CD4-positive, alpha-beta T cell treated with Interleukin-17A for 4 hours (primary cell): ENCODE measurements at regions not wholly inside any gene's neighbourhood (a gene's known extent, or its start where the extent isn't known, plus 50 kb on each side); places are given as distances from the start of the nearest gene placed in this dataset.

ENCODE experiments used
- DNase-seq: peaks from one replicate; pipeline ENCODE4 v3.0.0-alpha.2; 2020; ENCODE audit warnings: mixed read lengths

DNA sequence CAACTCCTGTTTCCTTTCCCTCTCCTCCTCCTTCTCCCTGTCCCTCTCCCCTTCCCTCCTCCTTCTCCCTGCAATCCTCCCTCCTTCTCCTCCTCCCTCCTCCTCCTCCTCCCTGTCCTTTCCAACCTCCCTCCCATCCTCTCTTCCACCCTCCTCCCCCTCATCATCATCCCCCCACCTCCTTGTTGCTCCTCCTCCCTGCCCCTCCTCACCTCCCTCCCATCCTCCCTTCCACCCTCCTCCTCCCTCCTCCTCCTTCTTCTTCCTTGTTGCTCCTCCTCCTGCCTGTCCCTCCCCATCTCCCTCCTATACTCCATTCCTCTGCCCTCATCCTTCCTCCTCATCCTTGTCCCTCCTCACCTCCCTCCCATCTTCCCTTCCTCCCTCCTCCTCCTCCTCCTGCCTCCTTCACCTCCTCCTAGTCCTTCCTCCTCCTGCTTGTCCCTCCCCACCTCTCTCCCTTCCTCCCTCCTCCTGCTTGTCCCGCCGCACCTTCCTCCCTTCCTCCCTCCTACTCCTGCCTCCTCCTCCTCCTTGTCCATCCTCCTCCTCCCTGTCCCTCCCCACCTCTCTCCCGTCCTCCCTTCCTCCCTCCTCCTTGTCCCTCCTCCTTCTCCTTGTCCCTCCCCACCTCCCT is 222.5 kb downstream of the IRF8 start:
- no peak for DNase-seq

DNA sequence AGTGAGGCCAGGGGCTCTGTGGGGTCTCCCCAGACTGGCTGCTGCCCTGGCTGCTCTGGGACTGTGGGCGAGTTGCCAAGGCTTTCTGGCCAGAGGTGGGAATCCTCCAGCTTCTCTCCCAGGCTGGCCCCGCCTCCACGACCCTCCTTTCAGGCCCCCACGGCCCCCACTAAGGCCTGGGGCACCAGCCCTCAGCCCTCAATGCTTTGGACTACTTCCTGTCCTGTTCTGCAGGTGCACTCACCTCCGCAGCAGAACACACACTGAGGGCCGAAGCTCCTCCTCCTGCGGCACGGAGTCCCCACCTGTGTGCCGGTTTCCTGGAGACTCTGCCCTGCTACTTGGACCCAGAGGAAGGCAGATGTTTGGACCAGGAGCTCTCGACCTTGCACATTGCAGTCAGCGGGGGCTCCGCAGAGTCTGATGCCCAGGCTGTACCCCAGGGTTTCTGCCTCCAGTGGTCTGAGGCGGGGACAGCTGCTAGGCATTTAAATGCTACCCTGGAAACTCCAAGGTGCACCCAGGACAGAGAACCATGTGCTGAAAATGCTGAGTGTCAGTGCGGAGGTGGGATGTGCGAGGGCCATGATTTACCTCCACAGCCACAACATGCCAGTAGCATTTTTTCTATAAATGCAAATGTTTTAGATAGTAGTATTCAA is 223.8 kb downstream of the IRF8 start:
- DNase-seq: no peak

DNA sequence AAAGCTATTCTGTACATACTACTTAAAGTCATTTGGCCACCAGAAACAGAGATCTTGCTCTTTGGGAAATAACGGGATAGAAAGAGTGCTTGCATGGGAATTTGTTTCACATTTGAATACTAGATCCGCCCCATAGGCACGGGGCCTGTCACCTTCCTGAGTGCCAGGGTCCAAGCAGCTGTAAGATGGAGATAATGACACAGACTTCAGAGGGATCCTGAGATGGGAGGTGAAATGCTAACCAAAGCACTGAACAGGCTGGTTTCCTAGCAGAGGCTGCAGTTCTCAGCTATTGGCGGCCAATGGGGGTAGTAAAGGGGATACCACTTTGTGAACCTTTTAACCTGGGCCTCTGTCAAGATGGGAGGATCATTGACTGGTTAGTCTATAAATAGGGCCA is 225.4 kb downstream of the IRF8 start:
- no peak for DNase-seq

DNA sequence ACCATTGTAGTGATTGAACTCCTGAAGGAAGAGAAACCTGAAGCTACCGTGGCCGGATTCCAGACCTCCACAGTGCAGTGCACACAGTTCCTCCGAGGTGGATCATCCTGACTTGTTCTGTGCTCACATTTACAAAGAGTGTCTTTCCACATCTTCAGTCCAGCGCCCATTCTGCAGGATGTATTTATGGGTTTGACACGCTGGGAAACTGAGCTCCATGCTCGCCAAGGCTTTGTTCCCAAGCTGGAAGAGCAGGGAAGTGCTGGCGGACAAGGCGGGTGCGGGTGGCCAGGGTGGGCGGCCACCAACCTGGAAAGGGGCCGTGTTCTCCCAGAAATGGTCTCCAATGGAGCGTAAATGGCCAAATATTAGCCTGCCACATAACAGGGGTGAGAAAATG is 227.9 kb downstream of the IRF8 start:
- no peak for DNase-seq

GRCh38 chr16:86127366-86127765 is 228.4 kb downstream of the IRF8 start:
- no peak for DNase-seq

DNA sequence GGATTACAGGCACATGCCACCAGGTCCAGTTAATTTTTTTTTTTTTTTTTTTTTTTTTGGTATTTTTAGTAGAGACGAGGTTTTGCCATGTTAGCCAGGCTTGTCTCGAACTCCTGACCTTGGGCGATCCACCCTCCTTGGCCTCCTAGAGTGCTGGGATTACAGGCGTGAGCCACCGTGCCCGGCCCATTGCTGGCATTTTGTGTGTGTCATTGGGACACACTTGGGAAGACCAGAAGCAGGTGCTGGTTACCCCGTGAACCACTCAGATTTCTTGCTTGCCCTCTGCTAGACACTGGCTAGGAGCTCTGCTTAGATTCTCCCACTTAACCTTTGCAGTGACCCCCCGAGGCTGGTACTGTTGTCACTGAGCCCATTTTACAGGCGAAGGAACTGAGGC is 229.3 kb downstream of the IRF8 start:
- no peak for DNase-seq

DNA sequence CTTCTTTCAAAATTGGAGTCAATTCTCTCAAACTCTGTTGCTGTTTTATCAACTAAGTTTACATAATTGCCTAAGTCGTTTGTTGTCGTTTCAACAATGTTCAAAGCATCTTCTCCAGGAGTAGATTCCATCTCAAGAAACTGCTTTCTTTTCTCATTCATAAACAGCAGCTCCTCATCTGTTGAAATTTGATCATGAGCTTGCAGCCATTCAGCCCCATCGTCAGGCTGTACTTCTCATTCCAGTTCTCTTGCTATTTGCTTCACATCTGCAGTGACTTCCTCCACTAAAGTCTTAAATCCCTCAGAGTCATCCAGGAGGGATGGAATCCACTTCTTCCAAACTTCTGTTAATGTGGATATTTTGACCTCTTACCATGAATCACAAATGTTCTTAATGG is 230.6 kb downstream of the IRF8 start:
- no peak for DNase-seq

GRCh38 chr16:86133377-86133776 is 234.4 kb downstream of the IRF8 start:
- DNase-seq: no peak

GRCh38 chr16:86133847-86134375 is 234.9 kb downstream of the IRF8 start:
- no peak for DNase-seq

- no peak for DNase-seq
Measured at GRCh38 chr16:86134802-86135461, 236.0 kb downstream of the IRF8 start.

GRCh38 chr16:86137359-86137758 is 238.4 kb downstream of the IRF8 start:
- no peak for DNase-seq

GRCh38 chr16:86138121-86139085 is 239.4 kb downstream of the IRF8 start:
- DNase-seq: no peak

DNA sequence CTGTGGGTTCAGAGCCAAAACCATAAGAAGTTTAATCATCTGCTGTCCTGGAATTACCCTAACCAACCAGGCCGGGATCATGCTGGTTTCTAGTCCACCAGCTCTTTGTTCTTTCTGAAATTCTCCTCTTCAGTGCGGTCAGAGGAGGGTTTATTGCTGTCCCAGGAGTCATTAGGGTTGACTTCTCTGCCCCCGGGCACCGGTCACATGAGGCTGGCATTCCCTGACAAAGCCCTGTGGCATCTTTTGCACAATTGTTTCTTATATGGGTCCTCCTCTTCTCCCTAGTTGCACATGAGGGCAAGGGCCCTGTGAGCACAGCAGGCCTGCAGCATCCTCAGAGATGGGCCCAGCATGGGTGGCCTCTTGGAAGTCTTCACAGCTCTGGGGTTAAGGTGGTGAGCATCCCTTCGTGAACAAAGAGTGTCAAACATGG is 243.9 kb downstream of the IRF8 start:
- DNase-seq: no peak

DNA sequence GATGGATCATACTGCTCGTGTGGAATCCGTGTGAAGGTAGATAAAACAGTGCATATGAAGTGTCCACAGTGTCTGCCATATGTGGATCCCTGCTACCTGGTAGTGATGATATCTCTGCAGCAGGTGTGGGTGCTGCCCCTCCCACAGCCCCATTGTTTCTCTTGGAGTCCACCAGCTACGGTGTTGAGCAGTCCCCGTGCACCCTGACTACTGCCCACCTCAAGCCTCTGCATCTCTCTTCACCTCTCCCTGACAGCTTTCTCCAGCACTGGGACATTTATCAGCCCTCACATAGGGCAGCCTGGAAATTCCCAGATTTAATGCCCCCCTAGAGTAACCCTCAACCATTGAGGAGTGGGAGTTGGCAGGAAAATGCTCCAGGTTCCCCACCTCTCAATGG is 244.7 kb downstream of the IRF8 start:
- DNase-seq: no peak

DNA sequence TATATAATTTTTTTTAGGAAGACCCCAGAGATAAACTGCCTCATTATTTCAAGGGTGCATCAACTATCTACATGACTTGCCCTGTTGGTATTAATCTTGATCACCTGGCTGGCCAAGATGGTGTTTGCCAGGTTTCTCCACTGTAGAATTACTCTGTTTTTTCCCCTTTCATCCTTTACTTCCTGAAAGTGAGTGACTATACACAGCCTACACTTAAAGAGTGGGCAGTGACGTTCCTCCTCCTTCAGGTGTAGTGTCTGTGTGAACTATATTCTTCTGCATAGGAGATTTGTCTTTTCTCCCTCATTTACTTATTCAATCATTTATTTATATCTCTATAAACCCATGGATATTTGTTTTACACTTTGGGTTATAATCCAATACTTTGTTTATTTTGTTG is 246.7 kb downstream of the IRF8 start:
- DNase-seq: no peak

GRCh38 chr16:86150641-86151238 is 251.8 kb downstream of the IRF8 start:
- no peak for DNase-seq

DNA sequence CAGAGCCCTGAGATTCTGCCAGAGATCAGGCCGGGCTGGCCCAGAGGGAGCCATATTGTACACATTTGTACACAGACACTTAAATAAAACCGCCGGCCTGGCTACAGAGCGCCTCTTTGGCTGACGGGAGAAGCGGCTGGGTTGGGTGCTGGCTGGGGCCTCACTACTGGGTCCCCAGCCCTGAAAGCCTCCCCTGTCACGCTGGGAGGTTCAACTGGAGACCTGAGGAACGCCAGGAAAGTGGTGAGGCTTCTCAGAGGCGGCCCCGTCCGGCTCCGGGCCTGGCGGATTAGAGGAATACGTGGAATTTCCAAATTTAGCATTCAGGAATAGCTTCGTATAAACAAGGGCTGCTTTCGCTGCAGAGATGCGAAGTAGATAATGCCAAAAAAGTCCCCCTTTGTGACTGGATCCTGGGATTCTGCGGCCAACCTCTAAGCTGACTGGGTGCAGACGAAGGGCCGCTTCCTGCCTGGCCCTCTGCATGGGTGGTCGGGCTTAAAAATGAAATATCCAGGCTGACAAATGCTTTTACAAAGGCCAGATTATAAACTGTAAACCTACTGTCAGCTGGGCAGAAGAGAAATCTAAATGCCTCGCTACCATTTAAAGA is 252.4 kb downstream of the IRF8 start:
- no peak for DNase-seq

GRCh38 chr16:86156155-86156554 is 257.2 kb downstream of the IRF8 start:
- DNase-seq: no peak

DNA sequence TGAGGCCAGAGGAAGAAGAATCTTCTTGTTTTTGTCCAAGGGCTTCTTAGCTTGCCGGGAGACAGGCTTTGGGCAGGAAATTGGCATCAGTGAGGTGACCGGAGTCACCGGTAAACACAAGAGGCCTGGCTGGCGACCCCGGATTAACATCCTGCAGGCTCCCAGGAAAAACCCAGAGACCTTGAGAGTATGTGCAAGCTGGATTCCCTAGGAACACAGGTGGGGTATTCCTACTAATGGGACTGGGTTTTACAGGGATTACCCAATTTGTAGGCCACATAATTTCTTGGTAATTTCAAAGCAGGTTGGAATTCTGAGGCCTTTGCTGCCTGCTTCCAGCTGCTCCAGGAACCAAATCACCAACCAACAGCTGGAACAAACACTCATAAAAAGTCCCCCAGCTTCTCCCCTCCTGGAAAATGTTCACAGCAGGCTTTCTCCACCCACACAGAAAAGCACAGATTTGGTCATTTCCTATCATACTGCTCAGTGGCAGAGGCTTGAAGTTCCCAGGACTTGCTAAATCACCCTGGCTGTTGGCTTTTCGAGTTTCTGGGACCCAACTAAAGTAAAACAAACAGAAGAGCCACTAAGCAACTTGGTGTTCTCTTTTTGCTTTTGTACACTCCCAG is 258.8 kb downstream of the IRF8 start:
- no peak for DNase-seq

GRCh38 chr16:86158688-86159360 is 259.9 kb downstream of the IRF8 start:
- no peak for DNase-seq

- DNase-seq: no peak
Measured at GRCh38 chr16:86165479-86165878, 266.5 kb downstream of the IRF8 start.
